BE2C (cell line): ENCODE measurements at regions not wholly inside any gene's neighbourhood (a gene's known extent, or its start where the extent isn't known, plus 50 kb on each side); places are given as distances from the start of the nearest gene placed in this dataset.

Experiments
- DNase-seq: peaks from one replicate; pipeline ENCODE4 v3.0.0-alpha.2; 2020
- H3K27me3 ChIP-seq: fragments of 250-450 bp; sonication (Bioruptor Pico); 2 replicates; pipeline ENCODE4 v1.5.1; 2020; ENCODE audit warnings: mild to moderate bottlenecking
- H3K36me3 ChIP-seq: fragments of 250-450 bp; sonication (Bioruptor Pico); 2 replicates; pipeline ENCODE4 v1.5.1; 2020; ENCODE audit warnings: mild to moderate bottlenecking
- H3K4me1 ChIP-seq: fragments of 250-450 bp; sonication (Bioruptor Pico); 2 replicates; pipeline ENCODE4 v1.5.1; 2020
- H3K4me3 ChIP-seq: 2 replicates; pipeline ENCODE4 v1.5.1; 2011; ENCODE audit warnings: low read depth, low read length
- H3K9me3 ChIP-seq: fragments of 250-450 bp; sonication (Bioruptor Pico); 2 replicates; pipeline ENCODE4 v1.5.1; 2020
- CTCF ChIP-seq: IDR thresholded peaks from 2 replicates; pipeline ENCODE4 v1.5.1; 2012; ENCODE audit warnings: mild to moderate bottlenecking, low read depth, low read length

GRCh38 chr2:188889187-188889586 is 85.0 kb upstream of the COL3A1 start:
- Histone ChIP-seq H3K9me3 (no peaks in the 10 kb centered on the region), H3K36me3 (no peaks in the 10 kb centered on the region), H3K27me3 (no peaks in the 10 kb centered on the region), H3K4me3 (no peak overlapping the region), H3K4me1 (no peaks in the 10 kb centered on the region)
- TF ChIP-seq CTCF = no peak
- no peak for DNase-seq

GRCh38 chr2:188890755-188891154 is 83.4 kb upstream of the COL3A1 start:
- DNase-seq = no peak
- no peaks in the 10 kb centered on the region for H3K27me3 ChIP-seq
- no peaks in the 10 kb centered on the region for H3K36me3 ChIP-seq
- no peaks in the 10 kb centered on the region for H3K4me1 ChIP-seq
- H3K4me3 ChIP-seq = no peak overlapping the region
- no peak for TF ChIP-seq CTCF
- no peaks in the 10 kb centered on the region for H3K9me3 ChIP-seq

GRCh38 chr2:188892636-188893035 is 81.5 kb upstream of the COL3A1 start:
- Histone ChIP-seq H3K27me3 (no peaks in the 10 kb centered on the region), H3K4me3 (no peak overlapping the region), H3K4me1 (no peaks in the 10 kb centered on the region), H3K36me3 (no peaks in the 10 kb centered on the region), H3K9me3 (no peaks in the 10 kb centered on the region)
- DNase-seq = no peak
- no peak for TF ChIP-seq CTCF

- no peaks in the 10 kb centered on the region for H3K4me1 ChIP-seq
- no peak for TF ChIP-seq CTCF
- no peaks in the 10 kb centered on the region for H3K9me3 ChIP-seq
- H3K4me3 ChIP-seq = no peak overlapping the region
- no peak for DNase-seq
- no peaks in the 10 kb centered on the region for H3K27me3 ChIP-seq
- no peaks in the 10 kb centered on the region for H3K36me3 ChIP-seq
Measured at GRCh38 chr2:188893972-188894371, 80.2 kb upstream of the COL3A1 start.

- Histone ChIP-seq H3K4me3 (no peak overlapping the region), H3K4me1 (no peaks in the 10 kb centered on the region), H3K9me3 (no peaks in the 10 kb centered on the region), H3K27me3 (no peaks in the 10 kb centered on the region), H3K36me3 (no peaks in the 10 kb centered on the region)
- TF ChIP-seq CTCF = no peak
- DNase-seq = no peak
Measured at GRCh38 chr2:188894979-188895378, 79.2 kb upstream of the COL3A1 start.

GRCh38 chr2:188897096-188897495 is 77.1 kb upstream of the COL3A1 start:
- no peak for TF ChIP-seq CTCF
- H3K36me3 ChIP-seq = no peaks in the 10 kb centered on the region
- no peaks in the 10 kb centered on the region for H3K27me3 ChIP-seq
- no peak overlapping the region for H3K4me3 ChIP-seq
- no peak for DNase-seq
- H3K9me3 ChIP-seq = no peaks in the 10 kb centered on the region
- no peaks in the 10 kb centered on the region for H3K4me1 ChIP-seq
